Heart left ventricle (tissue), 13 donors: ENCODE measurements at regions not wholly inside any gene's neighbourhood (a gene's known extent, or its start where the extent isn't known, plus 50 kb on each side); places are given as distances from the start of the nearest gene placed in this dataset.

Experiments used
- CTCF ChIP-seq, 12 donors: fragments of 200-600 bp; sonication (generic) in 4 of 12; IDR thresholded peaks; one replicate each; pipeline versions ENCODE4 v1.5.0 to v1.8.0; 2018 to 2022; ENCODE audit warnings: antibody characterized with exemption in 12 of 12, mild to moderate bottlenecking in 5 of 12
- POLR2A ChIP-seq, 2 donors: fragments of 450-650 bp; IDR thresholded peaks; one replicate each; pipeline ENCODE4 v1.6.1; 2017; ENCODE audit warnings: antibody characterized with exemption in 2 of 2, mild to moderate bottlenecking in 2 of 2, moderate library complexity in 2 of 2
- donor health status: ischemic (EF 13 %, LVEDD 7.1; RV severe dilation, severe dysfunction).
- donor health status: DM: no; HTN: yes; CAD: no.
- donor health status: DM: no; HTN: no; CAD: no.
- donor health status: ischemic (EF 25% LVEDD 6.9; RV normal size, moderate dysfunction).
- donor health status: ischemic (EF 25% LVEDD 5.7; RV mildly dilated, moderate dysfunction).
- donor health status: ischemic (EF 35%, LVEDD 5.7; RV mildly dilated, moderate dysfunction).
- donor health status: nonischemic (EF 11% LVEDD 7.7; RV severe dilation, severe dysfunction).
- donor health status: DM: yes; HTN: yes; CAD: no.
- donor health status: PGD.
- donor health status: ischemic (EF 29% LVEDD 5.4; RV normal size, mild dysfunction).
- donor health status: nonischemic (EF 23%, LVEDD 6.1; RV moderate dilation, normal function).

GRCh38 chr13:63542770-63543169 is 2127.1 kb upstream of the PCDH20 start:
- TF ChIP-seq POLR2A (IDR thresholded peaks at IDR 0.05) (no peak), CTCF (IDR thresholded peaks at IDR 0.05) (no peak)
